ENCODE measurements at regions not wholly inside any gene's neighbourhood (a gene's known extent, or its start where the extent isn't known, plus 50 kb on each side); places are given as distances from the start of the nearest gene placed in this dataset.
"Not testable (repeated sequence)": the region's sequence is repeated elsewhere in the genome, so short reads cannot be mapped to it uniquely, and the experiment has no call there.

DNA sequence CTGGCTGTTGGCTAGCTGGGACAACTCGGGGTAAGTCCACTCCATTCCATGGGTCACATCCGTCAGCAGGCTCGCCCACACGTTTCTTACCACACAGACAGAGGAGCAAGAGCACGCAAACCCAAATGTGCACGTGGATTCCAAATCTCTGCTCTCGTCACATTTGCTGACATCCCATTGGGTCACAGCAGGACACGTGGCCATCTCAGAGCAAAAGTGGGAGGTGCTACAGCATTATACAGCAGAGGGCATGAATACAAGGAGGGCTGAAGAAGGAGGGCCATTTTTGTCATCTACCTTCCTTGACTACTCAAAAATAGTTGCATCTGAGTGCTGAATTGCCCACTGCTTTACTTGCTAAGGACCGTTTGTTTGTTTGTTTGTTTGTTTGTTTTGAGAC is 84.7 kb downstream of the RBBP6 start:
- DNase-seq (ENCODE audit: low read depth in 2 of 2), result no peak

DNA sequence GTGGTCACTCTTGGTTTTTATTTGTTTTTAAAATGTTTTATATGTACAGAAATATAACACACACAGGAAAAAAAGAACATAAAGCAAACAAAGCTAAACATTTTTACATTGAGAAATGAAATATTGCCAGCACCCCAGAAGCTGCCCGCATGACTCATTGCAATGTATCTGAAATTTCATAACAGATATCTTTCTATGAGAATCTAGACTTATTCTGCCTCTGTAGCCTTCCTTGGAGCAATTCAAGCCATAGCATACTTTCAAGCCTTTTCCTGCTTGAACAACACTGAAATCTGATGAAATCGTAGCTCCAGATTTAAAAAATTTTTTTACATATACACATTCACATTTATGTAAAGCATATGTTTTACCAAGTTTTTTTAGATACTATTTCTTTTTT is 86.9 kb downstream of the RBBP6 start:
- DNase-seq (ENCODE audit: low read depth in 2 of 2), result no peak

DNA sequence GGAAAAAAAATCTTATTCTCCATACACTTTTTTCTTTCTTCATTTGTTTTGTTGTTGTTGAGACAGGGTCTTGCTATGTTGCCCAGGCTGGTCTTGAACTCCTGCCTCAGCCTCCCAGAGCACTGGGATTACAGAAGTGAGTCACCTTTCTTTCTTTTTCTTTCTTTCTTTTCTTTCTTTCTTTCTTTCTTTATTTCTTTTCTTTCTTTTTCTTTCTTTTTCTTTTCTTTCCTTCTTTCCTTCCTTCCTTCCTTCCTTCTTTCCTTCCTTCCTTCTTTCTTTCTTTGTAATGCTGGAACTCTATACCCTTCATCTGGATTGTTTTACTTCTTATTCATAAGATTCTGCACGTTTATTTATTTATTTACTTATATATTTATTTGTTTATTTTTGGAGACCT is 94.5 kb upstream of the TNRC6A start:
- DNase-seq (ENCODE audit: low read depth in 2 of 2), result no peak

DNA sequence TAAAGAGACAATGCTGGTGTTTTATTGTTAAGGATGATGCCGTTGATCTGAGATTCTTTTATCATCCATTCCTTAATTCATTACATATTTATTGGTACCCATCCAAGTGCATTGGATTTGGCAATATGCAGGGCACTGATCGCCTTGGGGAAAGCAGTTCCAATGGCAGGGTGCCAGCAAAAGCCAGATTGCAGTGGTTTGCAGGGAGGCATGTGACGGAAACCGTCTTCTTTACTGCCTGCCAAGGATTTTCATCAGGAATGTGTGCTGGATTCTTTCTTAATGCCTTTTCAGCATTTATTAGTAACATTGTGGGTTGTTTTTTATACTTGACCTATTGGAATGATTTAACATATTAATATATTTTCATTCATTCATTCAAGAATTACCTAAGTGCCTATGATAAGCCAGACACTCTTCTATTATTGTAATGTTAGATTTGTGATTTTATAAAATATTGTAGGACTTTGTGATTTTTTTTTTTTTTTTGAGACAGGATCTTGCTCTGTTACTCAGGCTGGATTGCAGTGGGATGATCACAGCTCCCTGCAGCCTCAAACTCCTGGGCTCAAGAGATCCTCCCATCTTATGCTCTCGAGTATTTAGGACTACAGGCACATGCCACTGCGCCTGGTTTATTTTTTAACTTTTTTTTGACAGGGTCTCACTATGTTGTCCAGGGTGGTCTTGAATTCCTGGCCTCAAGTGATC is 93.4 kb upstream of the TNRC6A start:
- no peak for DNase-seq (ENCODE audit: low read depth in 2 of 2)

DNA sequence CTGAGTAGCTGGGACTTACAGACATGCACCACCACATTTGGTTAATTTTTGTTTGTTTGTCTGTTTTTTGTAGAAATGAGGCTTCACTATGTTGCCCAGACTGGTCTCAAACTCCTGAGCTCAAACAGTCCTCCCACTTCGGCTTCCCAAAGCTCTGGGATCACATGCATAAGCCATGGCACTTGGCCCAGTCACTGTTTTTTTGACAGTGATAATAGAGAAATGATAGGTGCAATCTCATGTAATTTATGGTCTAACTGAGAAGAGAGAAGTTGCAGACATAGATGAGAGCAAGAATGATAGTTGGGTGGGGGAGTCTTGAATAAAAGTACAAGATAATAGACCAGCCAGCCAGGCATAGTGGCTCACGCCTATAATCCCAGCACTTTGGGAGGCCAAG is 89.7 kb upstream of the TNRC6A start:
- no peak for DNase-seq (ENCODE audit: low read depth in 2 of 2)

- DNase-seq (ENCODE audit: low read depth in 2 of 2), result no peak
Measured at GRCh38 chr16:24643489-24643888, 86.0 kb upstream of the TNRC6A start.

DNA sequence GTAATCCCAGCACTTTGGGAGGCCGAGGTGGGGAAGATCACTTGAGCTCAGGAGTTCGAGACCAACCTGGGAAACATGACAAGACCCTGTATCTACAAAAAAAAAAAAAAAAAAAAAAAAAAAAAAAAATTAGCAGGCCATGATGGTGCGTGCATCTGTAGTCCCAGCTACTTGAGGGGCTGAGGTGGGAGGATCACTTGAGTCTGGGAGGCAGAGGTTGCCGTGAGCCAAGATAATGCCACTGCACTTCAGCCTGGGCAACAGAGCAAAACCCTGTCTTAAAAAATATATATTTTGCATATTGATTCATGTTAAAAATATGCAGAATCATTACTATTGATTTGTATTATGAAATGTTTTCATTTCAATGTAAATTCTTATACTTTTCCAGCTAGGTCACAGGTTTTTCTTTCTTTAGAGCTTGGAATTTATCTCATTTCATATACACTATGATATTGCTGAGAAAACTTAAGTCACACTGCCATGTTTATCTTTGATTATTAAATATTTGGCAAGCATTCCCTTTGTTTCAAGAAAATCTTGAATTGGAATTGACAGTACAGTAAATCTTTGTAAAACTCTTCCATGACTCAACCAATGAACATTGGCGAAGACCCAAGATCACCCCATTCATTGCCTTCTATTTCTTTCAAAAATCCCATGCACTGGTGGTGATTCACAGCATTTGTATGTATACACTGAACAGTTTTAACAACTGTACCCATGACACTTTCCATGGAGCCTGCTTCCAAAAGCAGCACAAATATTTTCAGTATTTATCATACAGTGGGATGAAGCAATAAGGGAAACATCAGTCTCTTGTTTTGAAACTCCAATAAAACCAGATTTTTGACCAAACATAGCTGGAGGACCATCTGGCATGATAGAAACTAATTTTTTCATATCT is 83.5 kb upstream of the TNRC6A start:
- DNase-seq (ENCODE audit: low read depth in 2 of 2), result no peak

GRCh38 chr16:24646646-24646995 is 82.8 kb upstream of the TNRC6A start:
- no peak for DNase-seq (ENCODE audit: low read depth in 2 of 2)

- DNase-seq (ENCODE audit: low read depth in 2 of 2), result no peak
Measured at GRCh38 chr16:24652209-24652712, 77.2 kb upstream of the TNRC6A start.

GRCh38 chr16:24652803-24653202 is 76.6 kb upstream of the TNRC6A start:
- no peak for DNase-seq (ENCODE audit: low read depth in 2 of 2)

DNA sequence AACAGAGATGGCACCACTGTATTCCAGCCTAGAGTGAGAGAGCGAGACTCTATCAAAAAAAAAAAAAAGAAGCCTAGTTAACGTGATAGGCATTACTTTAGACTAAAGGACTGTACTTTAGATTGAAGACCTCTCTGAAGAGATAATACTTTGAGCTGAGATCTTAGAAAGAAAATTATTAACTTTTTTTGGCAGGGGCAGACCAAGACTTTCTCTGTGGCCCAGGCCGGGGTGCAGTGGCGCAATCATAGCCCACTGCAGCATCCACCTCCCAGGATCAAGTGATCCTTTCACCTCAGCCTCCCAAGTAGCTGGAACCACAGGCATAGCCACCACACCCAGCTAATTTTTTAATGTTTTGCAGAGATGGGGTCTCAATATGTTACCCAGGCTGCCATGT is 75.7 kb upstream of the TNRC6A start:
- DNase-seq (ENCODE audit: low read depth in 2 of 2), result no peak

DNA sequence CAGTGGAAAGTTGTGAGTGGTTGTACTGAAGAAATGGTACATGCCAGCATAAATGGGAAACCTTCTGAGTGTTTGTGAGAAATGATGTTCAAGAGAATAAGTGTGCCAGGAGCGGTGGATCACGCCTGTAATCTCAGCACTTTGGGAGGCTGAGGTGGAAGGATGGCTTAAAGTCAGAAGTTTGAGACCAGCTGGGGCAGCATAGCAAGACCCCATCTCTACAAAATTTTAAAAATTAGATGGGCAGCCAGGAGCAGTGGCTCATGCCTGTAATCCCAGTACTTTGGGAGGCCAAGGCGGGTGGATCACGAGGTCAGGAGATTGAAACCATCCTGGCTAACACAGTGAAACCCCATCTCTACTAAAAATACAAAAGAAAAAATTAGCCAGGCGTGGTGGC is 63.5 kb upstream of the TNRC6A start:
- not testable (repeated sequence) for DNase-seq (ENCODE audit: low read depth in 2 of 2)

DNA sequence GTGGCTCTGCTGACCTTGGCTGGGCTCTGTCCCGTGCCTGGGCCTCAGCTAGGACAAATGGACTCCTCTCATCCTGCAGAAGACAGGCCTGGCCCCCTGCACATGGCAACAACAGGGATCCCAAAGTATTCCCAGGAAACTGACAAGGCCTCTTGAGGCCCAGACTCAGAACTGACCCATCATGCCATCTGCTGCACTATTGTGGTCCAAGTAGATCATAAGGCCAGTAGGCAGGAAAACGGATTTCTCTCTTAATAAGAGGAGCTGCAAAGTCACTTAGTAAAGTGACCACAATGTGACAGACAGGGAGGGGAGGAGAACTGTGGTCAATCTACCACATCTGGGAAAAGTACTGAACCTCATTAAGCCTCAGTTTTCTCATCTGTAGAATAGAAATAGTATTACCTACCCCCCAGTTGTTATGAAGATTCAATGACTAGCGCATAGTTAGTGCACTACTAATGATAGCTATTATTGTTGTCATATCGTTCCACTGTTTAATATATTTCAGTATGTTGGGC is 62.1 kb upstream of the TNRC6A start:
- no peak for DNase-seq (ENCODE audit: low read depth in 2 of 2)

DNA sequence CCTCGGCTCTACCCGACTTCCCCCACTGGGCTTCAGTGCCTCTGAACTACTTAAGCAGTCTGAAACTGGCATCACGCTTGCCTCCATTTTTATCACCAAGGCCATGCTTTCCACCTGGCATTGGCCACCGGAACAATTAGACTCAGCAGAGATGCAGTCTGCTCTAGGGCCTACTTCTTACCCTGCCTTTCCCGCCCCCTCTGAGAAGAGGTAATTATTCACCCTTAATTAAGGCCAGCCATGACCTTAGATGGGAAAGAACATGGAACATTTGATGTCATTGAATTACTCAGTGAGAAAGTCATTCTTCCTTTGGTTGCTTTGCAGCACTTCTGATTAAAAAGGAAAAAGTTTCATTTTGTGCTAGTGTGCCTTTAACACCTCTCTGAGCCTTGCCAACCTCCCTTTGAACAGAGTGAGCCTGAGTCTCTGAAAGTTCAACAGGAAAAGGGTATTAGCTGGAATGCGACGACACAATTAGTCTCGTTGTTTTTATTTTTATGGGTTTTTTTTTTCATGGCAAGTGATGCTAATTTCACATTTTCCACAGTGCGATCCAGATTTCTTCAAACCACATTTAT is 60.9 kb upstream of the TNRC6A start:
- peak in 1 of 2 donors; percentile 1 for DNase-seq (ENCODE audit: low read depth in 2 of 2)

- DNase-seq (ENCODE audit: low read depth in 2 of 2), result no peak
Measured at GRCh38 chr16:24670623-24671454, 58.6 kb upstream of the TNRC6A start.

DNA sequence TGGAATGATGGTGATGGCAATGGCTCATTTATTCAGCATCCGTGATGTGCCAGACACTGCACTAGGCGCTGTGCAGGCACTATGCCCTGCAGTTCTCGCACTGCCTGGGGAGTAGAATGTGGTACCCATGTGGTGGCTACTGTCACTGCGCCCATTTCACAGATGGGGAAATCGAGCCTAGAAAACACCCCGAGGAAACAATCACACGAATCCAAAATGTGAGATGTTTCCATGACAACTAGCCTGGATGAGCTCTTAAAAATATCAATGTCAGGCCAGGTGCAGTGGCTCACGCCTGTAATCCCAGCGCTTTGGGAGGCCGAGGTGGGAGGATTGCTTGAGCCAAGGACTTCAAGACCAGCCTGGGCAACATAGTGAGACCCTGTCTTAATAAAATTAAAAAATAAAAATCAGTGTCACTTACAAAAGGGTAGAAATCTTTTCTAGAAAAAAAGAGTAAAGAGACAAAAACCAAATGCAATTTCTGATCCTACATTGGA is 57.9 kb upstream of the TNRC6A start:
- DNase-seq (ENCODE audit: low read depth in 2 of 2), result no peak

DNA sequence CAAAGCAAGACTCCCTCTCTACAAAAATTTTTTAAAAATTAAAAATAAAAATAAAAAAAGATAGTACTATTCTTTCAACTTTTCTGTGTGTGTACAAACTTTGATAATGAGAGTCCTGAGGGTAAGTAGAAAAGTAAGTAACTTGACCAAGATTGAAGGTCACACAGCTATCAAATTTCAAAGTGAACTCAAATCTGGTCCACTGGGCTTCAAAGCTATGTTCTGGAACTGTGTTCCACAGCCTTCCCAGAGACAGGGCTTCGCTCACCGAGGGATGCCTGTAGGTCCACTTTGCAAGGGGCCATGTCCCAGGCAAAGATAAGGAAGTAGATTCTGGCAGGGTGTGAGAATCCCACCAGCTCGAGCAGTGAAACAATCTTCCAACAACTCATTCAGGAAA is 56.3 kb upstream of the TNRC6A start:
- DNase-seq (ENCODE audit: low read depth in 2 of 2), result no peak

- DNase-seq (ENCODE audit: low read depth in 2 of 2), result no peak
Measured at GRCh38 chr16:24674877-24675276, 54.6 kb upstream of the TNRC6A start.

GRCh38 chr16:24677388-24677787 is 52.1 kb upstream of the TNRC6A start:
- DNase-seq (ENCODE audit: low read depth in 2 of 2), result no peak
